NCI-H774 (cell line): ENCODE measurements at regions not wholly inside any gene's neighbourhood (a gene's known extent, or its start where the extent isn't known, plus 50 kb on each side); places are given as distances from the start of the nearest gene placed in this dataset.

Experiments used
- DNase-seq: peaks from one replicate; lab custom pipeline; 2025; lab: John Stamatoyannopoulos, UW

DNA sequence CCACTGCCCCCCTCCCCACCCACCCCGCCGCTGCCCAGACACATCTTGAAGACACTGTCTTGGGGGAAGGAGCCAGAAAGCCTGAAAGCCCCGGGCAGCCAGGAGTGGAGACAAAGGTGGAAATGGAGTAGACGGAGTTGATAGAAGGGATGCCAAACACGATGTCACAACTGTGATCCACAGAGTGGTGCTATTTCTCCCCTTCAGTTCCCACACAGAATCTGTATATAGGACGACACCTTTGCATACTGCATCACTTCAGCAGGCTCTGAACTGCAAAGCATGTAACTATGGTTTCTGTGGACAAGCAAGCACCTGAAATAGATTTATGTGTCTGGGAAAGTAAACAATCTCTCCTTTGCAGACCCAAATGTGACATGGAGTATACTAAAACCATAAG, 56.4 kb upstream of the F13A1 start:
- DNase-seq: no peak

DNA sequence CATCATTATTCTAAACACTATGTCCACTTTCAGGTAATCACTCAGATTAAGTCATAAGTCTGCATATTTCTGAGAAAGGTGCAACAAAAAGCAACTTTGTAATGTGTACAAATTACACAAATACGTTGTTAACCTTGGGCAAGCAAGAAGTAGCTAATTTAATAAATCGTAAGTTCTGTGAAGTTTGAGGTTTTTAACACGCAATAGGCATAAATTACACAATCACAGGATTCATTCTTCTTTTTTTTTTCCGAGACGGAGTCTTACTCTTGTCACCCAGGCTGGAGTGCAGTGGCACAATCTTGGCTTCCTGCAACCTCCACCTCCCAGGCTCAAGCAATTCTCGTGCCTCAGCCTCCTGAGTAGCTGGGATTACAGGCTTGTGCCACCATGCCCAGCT, 57.2 kb upstream of the F13A1 start:
- DNase-seq: no peak

DNA sequence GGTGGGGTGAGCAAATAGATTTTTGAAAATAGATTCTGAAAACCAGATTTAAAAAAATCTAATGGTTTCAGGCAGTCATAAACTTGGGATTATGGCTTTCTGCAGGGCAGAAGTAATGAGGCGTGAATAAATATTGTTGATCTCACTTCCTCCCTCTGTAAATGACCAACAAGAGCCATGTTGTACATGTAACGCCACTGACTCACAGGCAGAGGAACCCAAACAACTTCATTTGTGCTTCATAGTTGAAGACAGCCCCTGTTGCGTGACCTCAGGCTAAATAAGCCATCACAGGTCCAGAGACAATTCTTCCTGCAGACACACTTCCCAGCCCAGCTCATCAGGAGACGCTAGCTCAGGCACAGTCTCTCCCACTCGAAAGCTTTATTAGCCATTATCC, 59.1 kb upstream of the F13A1 start:
- DNase-seq: no peak

DNA sequence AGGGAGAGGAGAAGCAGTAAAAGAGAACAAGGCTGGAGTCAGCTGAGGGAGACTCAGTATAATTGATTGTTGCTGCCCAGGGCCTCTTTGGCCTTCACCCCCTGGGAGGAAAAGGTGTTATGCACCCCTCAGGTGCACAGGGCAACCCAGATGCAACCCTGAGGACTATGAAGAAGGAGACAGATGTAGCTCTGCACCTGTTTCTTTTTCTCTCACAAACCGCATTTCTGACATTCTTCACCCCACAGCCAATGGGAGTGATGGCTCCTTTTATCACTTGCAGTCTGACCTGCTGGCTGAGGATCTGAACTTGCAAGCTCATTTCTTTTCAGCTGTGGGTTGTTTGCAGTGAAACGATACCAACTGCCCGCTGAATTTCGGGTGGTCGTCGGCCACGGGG, 64.1 kb upstream of the F13A1 start:
- DNase-seq: no peak

DNA sequence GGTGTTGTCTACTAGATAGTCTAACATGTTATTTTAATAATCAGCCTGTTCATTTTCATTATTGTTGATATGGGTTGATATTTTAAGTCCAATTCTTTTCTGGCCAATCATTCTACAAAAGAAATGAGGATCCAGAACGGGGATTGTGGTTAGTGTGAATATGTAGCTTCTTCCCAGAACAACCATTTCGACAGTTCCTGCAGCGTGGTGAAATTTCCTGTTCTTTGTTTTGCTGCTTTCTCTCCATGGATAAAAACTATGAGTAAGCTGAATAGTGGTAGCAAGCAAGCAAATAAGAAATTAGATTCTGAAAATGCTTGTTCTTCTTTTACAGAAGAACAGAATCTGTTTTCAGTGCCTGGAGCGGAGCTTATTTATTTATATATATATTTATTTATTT, 65.5 kb upstream of the F13A1 start:
- no peak for DNase-seq

DNA sequence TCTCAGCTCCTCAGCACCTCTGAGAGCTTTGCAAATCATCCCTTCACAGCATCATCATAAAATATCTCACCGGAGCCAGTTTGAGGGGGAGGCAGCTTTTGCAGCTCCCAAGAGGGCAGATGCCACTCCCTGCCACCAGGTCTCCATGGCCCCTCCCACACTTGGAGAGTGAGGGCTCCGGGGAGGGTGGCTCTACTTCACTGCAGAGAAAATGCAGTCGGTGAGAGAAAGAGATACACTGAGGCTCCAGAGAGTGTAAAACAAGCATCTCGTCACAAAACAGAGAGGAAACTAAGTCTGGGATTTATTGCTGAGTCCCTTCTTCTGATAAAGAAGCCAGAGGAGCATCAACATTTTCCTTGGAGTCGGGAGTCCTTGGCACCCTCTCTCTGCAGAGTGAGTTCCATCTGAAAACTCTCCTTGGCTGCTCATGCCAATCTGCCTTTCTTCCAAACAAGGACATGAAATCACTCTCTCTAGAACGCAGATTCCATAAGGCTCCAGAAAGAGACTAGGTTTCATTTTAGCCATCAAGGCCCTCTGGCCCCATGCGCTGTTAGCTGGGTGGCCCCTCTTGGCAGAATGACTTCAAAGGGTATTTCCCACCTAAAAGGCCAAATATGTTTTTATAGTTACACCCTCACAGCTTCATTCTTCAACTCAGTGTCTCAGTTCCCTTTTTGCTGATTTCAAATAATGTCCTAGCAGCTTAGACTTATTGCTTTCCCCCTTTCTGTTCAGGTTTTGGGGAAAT, 70.6 kb upstream of the F13A1 start:
- DNase-seq: no peak

DNA sequence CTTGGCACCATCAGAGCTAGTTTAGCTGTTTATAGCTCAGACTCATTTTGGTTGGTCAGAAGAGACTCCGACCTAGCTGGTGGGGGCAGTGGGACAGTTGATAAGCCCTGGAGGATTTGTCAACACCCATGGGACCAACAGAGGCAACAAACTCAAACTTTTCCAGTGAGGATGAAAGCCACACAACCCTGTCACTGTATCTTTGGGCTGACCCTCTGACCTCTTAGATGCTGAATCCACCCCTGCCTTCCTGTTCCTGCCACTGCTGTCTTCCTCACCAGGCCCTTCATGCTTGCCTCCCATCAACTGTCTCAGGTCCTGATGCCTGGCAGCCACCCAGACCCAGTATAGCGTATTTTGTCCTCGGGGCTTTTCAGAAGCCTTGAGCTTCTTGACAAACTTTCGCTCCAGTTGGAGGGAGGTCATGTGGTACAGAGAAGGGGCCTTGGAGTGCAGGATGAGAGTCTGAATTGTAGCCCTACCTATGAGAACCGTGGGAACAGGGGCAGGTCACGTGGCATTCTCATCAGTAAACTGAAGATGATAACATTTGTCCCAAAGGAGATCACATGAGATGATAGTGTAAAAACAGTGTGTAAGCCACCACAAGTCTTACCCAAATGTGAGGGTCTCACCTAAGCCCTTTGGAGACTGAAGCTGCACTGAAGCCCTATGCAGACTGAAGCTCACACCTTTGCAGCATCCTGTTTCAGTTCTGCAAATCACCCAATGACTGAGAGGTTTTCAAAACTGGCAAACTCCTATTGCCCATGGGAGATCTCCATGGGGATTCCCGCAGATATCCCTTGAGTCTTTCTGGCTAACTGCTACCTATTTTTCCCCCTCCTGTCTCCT, 72.0 kb upstream of the F13A1 start:
- no peak for DNase-seq

DNA sequence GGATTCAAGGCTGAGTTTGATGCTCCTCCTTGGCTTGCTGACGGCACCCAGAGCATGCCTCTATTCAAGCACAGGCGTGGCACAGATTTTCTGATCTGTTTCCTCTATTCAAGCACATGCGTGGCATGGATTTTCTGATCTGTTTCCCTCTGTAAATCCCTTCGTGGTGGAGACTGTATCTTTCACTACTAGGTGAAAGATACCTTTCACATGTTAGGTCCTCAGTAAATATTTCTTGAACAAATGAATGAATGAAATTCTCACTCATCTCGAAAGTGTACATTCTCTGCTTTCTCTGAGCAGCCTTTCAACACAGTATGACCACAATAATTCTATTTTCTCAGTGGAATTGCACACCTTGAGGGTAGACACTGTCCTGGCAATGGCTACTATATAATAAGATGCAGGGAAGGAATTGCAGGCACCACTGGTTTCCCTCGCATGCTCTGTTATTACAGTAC, 72.6 kb upstream of the F13A1 start:
- no peak for DNase-seq

DNA sequence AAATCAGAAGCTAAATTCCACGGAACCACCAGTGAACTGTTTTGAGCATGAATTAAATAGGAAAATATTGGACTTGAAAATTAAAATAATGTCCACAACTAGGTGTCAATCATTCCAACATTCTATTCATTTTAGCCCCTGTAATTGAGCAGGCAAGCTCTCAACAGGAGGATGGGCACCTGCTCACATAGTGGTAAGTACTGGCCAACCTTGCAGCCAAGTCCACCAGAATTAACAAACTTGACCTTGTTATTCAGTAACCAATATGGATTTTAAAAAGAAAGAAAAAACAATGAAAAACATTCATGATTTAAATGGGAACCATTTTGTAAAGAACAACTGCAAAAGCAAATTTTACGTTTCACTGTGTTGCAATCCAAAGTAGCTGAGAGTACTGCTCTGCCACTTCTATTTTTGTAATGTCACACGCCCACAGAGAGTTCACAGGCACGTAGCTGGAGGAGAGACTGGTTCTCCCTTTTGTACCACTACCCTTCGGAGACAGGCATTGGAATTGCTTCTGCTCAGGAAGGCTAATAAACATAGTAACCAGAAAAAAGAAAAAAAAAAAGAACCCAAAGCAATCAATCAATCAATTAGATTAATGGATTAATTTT, 75.2 kb upstream of the F13A1 start:
- no peak for DNase-seq

DNA sequence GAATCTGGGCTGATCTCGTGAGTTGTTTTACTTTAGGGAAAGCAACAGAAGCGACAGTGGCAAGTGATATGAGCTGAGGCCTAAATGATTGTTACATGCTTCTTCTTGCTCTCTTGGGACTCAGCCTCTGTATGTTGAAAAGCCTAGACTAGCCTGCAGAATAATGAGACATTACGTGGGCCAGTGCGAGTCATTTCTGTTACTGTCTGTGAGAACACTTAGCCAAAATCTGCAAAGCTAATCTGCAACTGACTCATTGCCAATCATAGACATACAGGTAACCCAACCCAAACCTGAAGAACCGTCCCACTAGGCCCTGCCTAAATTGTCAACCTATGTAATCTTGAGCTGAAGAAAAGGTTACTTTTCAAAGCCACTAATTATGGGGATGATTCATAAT, 77.4 kb upstream of the F13A1 start:
- DNase-seq: no peak

DNA sequence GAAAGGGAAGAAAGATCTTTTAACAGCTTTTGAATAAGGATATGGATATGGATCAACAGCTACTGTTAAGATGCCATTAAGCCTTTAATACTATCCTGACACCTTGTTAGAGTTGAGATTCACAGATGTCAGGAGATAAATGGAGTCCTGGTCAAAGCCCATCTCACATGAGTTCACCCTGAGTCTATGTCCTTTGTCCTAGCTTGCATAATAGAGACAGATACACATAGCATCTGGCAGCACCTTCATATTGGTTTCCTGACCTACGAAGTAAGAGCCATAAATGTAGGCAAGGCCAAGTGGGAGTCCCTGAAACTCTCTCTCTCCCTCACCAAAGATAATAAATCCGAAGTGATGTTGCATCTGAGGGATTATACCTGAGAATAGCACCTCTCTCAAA, 79.1 kb upstream of the F13A1 start:
- no peak for DNase-seq

DNA sequence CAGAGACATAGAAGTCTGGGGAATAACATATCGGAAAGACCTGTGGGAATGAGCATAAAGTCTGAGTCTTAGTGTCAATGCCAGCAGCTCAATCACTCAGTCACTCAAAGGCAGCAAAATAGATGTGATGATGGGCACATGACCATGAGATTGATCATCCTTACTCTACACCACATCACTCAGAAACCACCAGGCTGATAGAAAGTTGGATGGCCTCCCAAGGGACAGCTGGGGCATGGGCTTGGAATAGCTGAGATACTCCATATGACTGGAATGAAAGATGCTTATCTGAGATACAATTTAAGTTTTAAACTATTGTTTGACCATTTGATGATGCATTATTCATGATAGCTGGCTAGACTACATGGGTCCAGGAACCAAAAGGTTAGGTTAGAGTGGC, 80.9 kb upstream of the F13A1 start:
- no peak for DNase-seq

DNA sequence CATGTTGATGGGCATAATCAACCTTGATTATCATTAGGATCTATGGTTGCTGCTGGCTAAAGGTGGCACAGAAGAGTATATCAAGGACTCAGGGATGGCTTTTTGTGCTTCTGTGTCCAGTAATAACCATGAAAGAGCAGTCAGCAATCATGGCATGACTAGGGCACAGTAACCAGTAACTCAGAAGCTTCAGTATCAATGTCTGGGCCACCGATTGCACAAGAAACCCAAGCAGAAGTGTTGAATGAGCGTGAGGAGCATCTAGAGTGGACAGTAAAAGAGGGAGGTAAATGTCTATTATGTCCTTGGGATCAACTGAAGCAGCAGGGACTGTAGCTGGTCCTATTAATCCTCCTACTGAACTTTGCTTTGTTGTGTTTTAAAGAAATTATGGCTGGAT, 81.5 kb upstream of the F13A1 start:
- no peak for DNase-seq

DNA sequence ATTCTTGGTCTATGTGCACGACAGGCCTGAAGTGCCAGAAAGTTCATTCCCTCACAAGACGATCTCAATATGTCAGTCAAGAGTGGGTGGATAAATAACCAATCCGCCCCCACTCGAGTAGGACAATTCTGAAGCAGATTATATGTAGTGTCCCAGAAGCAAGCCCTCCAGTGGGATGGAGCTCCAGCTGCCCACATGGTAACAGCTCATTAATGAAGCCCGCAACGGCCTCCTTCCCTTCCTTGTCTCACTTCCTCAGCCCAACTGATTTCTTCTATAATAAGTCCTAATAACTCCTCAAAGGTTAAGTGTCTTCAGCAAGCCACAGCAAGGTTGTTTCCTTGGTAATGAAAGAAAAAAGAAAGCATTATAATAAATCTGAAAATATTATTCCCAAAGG, 82.1 kb upstream of the F13A1 start:
- no peak for DNase-seq

DNA sequence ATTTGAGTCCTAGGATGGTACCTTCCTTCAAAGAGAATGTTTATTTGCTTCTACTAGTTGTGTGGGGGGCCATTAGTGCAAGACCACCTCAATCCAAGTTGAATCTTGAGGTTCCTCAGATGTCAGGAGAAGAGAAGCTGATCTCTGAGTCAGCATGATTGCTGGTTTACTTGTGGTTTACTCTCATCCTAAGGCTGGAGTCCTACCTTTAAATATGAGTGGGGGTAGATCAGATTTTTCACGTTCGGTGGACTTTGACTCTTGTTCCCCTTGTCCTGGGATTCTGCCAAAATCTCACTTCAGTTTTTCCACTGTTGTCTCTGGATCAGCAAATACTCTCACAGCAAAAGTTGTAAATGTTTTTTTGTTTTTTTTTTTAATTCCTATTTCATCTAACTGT, 84.6 kb upstream of the F13A1 start:
- no peak for DNase-seq

DNA sequence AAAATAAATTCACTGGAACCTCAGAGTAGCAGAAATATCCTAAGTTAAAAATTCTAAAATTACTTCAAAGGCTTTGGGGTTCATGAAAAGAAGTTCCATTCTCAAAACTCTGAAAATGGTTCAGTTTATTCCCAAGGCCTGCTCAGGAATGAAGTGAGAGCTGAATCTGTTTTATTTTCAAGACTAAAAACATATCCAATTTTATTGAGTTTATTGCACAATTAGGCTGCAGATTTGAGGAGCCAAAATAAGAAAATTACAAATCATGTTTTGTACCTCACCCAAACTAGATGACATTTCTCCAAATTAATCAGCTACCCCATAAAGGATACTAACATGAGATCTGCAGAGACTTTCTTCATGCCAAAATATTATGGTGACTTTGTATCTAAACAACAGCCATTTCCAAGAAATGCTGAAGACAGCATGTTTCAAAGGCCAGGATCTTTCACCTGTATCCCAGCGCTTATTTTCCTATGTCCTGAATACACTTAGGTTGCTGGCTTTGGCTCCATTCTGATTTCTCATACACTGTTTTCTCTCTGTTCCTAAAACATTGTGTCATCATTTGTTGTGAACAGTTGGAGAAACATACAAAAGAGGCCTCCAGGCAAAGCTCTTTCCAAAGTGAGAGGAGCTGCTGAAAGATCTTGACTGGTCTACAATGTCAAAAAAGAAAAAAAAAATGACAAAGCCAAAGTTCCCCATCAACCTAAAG, 85.7 kb upstream of the F13A1 start:
- DNase-seq: no peak

DNA sequence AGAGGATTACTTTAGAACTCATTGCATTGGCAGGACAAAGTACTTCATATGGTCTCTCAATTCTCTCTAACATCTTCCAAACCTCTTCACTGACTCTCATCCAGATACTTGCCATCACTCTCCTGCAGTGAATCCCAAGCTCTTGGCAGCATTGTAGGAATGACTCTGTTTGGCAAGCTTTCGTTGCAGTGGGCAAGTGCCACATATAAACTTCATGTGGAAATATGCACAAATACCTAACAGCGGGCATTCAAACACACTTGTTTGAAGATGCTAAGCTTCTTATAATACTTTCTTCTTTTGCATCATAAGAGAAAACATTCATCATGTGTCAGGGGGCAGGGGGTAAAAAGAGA, 86.2 kb upstream of the F13A1 start:
- DNase-seq: no peak

DNA sequence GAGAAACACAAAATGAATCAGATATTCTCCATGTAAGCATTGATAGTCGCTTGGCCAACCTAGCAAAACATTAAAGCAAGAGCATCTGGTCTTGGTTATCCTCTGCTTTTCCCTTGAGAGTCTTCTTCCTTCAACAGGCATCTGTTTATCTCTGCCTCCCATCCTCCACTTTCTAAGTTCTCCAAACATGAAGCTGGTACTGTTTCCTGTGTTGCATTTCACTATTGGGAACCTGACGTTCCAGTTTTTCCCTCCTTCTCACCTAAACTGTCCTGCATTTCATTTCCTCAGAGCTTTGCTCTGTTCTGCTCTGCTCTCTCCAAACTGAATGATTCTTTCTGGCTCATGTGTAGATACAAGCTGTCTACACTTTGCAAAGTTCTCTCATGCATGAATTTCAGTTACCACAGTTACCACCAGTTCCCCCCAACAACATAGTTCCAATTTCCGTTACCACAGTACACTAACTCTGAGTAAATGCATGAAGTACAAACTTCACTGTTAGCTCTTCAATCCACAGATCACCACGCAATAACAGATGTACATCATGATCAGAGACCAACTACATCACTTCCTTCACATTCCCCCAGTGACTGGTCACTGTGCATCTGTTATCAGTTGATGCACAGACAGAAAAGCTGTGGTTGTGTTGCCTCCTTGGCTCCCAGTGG, 86.7 kb upstream of the F13A1 start:
- no peak for DNase-seq

DNA sequence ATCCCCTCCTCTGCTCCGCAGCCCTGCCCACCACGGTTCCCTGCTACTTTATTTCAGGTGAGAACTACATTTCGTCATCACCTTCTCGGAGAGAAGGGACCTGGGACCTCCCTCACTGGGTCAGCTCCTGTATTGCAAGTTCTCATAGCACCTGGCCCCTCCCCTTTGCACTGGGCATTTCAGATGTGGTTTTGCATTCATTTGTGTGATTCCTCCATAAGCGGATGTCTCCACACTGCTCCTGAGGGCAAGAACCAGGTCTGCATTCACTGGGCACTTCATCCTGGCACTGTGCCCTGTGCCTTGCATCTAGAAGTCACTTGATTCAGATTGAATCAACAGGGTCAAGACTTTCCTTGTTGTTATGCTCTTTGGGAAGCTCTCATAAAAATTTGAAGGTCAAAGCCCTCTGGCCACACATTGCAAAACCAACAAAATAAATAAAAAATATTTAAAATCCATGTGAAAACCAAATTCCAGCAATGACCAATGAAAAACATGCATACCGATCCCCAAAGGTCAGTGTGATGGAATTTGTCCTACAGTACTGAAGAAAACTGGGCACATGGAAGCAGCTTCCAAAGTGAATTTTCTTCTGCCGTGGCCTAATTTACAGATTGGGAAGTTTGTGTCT, 89.1 kb upstream of the F13A1 start:
- DNase-seq: no peak

DNA sequence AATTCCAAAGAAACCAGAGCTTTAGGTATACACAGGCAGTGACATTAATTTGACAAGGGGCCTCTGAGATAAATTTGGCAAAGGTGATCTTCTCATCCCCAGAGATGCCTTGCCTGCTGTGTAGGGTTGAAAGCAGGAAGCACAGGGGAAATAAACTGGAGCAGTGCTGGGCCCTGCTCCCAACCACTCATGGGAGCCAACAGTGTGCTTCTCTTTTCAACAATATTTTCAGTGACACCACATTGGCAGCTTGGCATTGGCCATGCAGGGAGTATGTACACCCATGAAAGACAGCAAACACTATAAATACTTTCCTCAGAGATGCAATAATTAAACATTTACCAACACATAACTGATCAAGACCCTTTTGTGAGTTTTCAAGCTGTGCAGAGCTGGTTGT, 90.7 kb upstream of the F13A1 start:
- DNase-seq: no peak

DNA sequence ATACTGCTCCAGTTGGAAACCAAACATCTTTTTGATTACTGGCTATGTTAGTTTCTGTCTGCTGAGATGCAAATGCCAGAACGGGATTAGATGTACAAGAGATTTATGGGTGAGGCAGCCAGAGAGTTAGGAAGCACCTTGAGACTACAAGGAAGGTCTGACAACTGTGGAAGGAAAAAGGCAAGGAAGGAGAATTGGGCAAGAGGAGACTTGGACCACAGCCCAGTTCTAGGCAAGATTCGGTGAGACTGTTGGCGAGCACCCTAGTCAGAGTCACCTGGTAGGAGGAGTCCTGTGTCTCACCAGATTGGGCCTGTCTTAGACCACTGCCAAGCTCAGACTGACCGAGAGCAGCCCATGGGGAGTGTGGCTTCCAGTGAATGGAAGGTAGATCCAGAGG, 91.8 kb upstream of the F13A1 start:
- DNase-seq: no peak

DNA sequence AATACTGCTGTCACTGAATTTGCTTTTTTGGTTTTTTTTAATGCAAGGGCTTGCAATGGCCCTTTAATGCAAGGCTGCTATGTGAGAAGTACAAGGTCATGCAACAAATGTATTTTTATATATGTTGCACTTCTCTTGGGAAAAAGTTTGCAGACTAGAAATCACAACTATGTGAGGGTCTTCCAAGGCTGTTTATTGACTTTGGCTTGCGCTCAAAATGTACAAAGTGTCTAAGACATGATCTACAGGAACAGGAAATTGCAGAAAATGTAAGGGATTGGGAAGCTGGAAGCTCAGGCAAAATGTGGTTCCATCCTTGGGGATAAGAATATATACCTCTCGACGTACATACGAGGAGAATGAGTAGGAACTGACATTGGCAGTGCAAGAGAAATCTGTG, 92.2 kb upstream of the F13A1 start:
- no peak for DNase-seq
